ENCODE measurements at regions not wholly inside any gene's neighbourhood (a gene's known extent, or its start where the extent isn't known, plus 50 kb on each side); places are given as distances from the start of the nearest gene placed in this dataset.
"Not testable (repeated sequence)": the region's sequence is repeated elsewhere in the genome, so short reads cannot be mapped to it uniquely, and the experiment has no call there.

DNA sequence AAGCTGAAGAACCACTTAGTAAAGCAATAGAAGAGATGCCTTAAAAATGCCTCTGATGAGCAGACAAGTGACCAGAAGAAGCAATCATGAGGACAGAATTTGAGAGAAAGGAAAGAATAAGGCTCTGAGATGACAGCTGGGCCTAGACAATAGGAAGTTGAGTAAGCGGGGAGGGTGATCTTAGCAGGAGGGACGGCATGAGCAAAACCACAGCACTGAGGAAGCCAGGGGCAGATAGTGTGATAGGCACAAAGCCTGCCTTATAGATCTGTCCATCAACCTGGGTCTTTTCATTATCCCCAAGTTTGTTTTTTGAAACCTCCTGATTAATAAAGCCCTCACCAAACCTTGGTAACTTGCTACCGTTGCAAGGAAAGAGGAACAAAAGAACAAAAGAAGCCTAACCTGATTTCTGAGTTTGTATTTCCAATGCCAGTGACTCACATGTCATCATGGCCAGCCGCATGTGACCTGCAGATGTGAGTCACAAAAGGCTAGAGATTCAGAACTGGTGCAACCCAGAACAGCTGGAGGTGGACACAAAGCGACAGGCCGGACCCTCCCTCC, 55.7 kb upstream of the PPARGC1A start:
- DNase-seq (ENCODE audit: low spot score) = no peak
- in situ Hi-C loops (cut with MboI; ENCODE audit: low pct_unique_long_range_greater_than_20kb, low sequenced_read_pairs, unreplicated experiment) = no loop called here
- TF ChIP-seq, protein P1, sequence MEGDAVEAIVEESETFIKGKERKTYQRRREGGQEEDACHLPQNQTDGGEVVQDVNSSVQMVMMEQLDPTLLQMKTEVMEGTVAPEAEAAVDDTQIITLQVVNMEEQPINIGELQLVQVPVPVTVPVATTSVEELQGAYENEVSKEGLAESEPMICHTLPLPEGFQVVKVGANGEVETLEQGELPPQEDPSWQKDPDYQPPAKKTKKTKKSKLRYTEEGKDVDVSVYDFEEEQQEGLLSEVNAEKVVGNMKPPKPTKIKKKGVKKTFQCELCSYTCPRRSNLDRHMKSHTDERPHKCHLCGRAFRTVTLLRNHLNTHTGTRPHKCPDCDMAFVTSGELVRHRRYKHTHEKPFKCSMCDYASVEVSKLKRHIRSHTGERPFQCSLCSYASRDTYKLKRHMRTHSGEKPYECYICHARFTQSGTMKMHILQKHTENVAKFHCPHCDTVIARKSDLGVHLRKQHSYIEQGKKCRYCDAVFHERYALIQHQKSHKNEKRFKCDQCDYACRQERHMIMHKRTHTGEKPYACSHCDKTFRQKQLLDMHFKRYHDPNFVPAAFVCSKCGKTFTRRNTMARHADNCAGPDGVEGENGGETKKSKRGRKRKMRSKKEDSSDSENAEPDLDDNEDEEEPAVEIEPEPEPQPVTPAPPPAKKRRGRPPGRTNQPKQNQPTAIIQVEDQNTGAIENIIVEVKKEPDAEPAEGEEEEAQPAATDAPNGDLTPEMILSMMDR (IDR thresholded peaks at IDR 0.05; ENCODE audit: extremely low read depth, insufficient read depth, missing control alignments) = no peak

DNA sequence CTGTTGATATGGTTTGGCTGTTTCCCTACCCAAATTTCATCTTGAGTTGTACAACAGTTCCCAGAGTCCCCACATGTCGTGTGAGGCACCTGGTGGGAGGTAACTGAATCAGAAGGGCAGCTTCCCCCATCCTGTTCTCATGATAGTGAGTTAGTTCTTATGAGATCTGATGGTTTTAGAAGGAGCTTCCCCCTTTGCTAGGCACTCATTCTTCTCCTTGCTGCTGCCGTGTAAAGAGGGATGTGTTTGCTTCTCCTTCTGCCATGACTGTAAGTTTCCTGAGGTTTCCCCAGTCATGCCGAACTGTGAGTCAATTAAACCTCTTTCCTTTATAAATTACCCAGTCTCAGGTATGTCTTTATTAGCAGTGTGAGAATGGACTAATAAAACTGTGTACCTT, 54.7 kb upstream of the PPARGC1A start:
- in situ Hi-C loops (cut with MboI; ENCODE audit: low pct_unique_long_range_greater_than_20kb, low sequenced_read_pairs, unreplicated experiment); DNase-seq (ENCODE audit: low spot score): not testable (repeated sequence)

DNA sequence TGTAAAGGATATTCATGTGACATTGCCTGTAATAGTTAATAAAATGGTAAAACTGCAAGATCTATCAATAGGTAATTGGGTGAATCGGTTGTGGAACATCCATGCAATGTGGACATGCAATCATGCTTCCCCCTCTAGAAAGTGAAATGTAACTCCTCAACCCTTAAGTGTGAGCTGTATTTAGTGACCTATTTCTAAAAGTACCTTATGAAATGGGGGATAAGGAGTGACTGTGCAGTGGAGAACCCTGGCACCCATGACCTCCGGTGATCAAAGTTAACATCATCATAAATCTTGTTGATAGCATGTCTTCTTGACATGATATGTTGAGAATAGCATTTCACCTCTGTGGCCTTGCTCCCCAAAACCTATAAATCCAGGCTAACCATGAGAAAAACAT, 53.6 kb upstream of the PPARGC1A start:
- no peak for DNase-seq (ENCODE audit: low spot score)
- TF ChIP-seq, protein P1 (IDR thresholded peaks at IDR 0.05; ENCODE audit: extremely low read depth, insufficient read depth, missing control alignments) = no peak
- in situ Hi-C loops (cut with MboI; ENCODE audit: low pct_unique_long_range_greater_than_20kb, low sequenced_read_pairs, unreplicated experiment) = no loop called here

DNA sequence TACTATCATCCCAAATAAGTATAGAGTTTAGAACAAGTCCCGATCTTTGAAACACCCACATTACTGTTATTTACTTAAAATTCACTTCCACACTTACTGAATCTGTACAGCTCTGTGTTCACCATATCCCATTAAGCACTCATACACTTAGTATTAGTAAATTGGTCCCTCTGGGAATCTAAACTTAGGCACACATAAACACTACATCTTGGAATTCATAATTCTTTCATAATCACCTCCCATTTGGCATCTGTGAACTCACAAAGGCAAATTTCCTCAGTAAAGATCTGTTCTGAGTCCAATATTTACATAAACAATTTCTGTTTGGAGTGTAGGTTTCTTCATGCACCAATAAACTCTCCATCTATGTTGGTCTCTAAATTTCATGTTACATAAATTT, 52.6 kb upstream of the PPARGC1A start:
- no peak for DNase-seq (ENCODE audit: low spot score)
- TF ChIP-seq, protein P1 (IDR thresholded peaks at IDR 0.05; ENCODE audit: extremely low read depth, insufficient read depth, missing control alignments) = no peak
- in situ Hi-C loops (cut with MboI; ENCODE audit: low pct_unique_long_range_greater_than_20kb, low sequenced_read_pairs, unreplicated experiment) = no loop called here
